SK-N-MC (cell line): ENCODE measurements at regions not wholly inside any gene's neighbourhood (a gene's known extent, or its start where the extent isn't known, plus 50 kb on each side); places are given as distances from the start of the nearest gene placed in this dataset.

Source experiments
- DNase-seq: peaks from one replicate; pipeline ENCODE4 v3.0.0-alpha.2; 2011; ENCODE audit warnings: low read depth, low spot score
- H3K27ac ChIP-seq: fragments of 200-600 bp; sonication (generic); 2 replicates; pipeline ENCODE4 v1.5.1; 2016; ENCODE audit warnings: mixed run types
- H3K36me3 ChIP-seq: fragments of 200-600 bp; sonication (generic); 2 replicates; pipeline ENCODE4 v1.6.1; 2017; ENCODE audit warnings: antibody characterized with exemption, low read length, mixed read lengths; ENCODE audit not compliant: insufficient read depth
- H3K4me3 ChIP-seq: fragments of 200-600 bp; sonication (generic); 2 replicates; pipeline ENCODE4 v1.5.1; 2016
- H3K9ac ChIP-seq: fragments of 200-600 bp; sonication (generic); 2 replicates; pipeline ENCODE4 v1.8.0; 2017; ENCODE audit warnings: mixed run types, mixed read lengths; ENCODE audit not compliant: insufficient read length
- H3K9me3 ChIP-seq: fragments of 200-600 bp; sonication (generic); 2 replicates; pipeline ENCODE4 v1.6.1; 2017; ENCODE audit warnings: low read depth, mild to moderate bottlenecking, antibody characterized with exemption, low read length, moderate library complexity, mixed read lengths
- EZH2 ChIP-seq: fragments of 200-600 bp; sonication (generic); IDR thresholded peaks from one replicate; pipeline ENCODE4 v1.6.1; 2017; ENCODE audit warnings: antibody characterized with exemption
- FOXP2 ChIP-seq: optimal IDR thresholded peaks from 2 replicates; pipeline ENCODE3; 2011; ENCODE audit warnings: mild to moderate bottlenecking, moderate library complexity; ENCODE audit not compliant: insufficient read depth; ENCODE audit errors: extremely low read length, control extremely low read depth
- POLR2AphosphoS5 ChIP-seq: IDR thresholded peaks from 2 replicates; pipeline ENCODE4 v1.6.1; 2012; ENCODE audit warnings: mild to moderate bottlenecking, low read depth, low read length, borderline replicate concordance

DNA sequence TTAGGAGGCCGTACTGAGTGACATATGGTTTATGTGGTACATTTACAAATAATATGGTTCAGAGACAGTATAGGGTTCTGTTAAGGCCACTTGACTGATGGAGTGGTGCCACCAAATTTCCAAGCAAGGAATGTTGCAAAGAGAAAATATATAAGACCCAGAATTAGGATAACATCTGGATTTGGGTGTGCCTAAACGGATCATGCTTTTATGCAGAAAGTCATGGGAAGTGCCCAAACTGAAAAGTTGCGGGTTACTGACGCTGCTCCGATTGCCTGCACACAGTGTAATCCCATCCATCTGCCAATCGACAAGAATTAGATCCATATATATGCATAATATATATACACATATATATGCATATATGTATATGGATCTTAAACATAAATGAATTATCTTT is 138.4 kb upstream of the DCN start:
- no peaks in the 10 kb centered on the region for H3K9me3 ChIP-seq
- no peak overlapping the region for H3K4me3 ChIP-seq
- no peaks in the 10 kb centered on the region for H3K36me3 ChIP-seq
- no peak overlapping the region for H3K9ac ChIP-seq
- H3K27ac ChIP-seq = no peak overlapping the region
- no peak for DNase-seq
- TF ChIP-seq EZH2 (no peak), POLR2AphosphoS5 (no peak), FOXP2 (no peak)

DNA sequence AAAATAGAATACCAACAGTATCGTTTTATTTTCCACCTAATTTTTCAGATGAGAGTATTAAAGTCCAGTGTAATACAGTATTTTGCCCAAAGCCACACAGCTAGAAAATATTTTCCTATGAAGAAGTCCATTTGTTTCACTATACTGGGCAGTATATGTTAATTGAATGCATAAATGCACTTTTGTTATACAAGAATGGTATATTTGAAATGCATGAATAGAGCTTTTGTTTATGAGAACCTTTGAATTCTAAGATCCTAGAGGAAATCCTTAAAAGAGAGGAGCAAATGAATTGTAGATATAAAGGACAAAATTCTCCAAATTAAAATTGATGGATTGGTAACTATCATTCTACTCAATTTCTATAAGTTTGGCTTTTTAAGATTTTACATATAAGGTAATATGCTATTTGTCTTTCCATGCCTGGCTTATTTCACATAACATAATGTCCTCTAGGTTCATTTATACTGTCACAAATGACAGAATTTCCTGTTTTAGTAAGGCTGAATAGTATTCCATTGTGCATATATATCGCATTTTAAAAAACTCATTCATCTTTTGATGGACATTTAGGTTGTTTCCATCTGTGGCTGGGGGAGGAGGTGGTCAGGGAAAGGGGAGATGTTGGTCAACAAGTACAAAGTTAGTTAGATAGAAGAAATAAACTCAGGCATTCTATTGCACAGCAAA is 136.6 kb upstream of the DCN start:
- H3K27ac ChIP-seq = no peak overlapping the region
- no peak for DNase-seq
- TF ChIP-seq EZH2 (no peak), POLR2AphosphoS5 (no peak), FOXP2 (no peak)

DNA sequence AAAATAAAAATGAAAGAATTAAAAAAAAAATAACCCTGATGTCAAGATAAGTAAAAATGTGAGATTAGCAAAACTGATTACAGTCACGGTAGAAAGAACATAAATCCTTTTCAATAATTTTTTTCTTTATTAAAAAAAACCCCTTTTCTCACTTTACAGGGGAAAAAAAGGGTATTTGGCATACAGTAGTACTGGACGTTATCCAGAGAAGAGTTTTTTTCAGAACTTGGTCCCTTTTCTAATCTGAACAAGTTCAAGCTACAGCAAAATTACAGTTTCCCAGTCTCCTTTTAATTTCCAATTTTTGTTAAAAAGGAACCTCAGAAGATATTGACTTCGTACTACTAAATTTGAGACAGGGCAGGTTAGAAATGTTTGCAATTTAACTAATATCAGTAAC is 134.7 kb upstream of the DCN start:
- TF ChIP-seq EZH2 (no peak), FOXP2 (no peak), POLR2AphosphoS5 (no peak)
- no peak overlapping the region for H3K4me3 ChIP-seq
- no peak for DNase-seq
- H3K36me3 ChIP-seq = no peaks in the 10 kb centered on the region
- no peaks in the 10 kb centered on the region for H3K9me3 ChIP-seq
- H3K9ac ChIP-seq = no peak overlapping the region
- H3K27ac ChIP-seq = no peak overlapping the region

More for the DNA sequence above, 136.6 kb upstream of the DCN start:
- Histone ChIP-seq H3K9ac (no peak overlapping the region), H3K36me3 (no peaks in the 10 kb centered on the region), H3K9me3 (no peaks in the 10 kb centered on the region), H3K4me3 (no peak overlapping the region)

DNA sequence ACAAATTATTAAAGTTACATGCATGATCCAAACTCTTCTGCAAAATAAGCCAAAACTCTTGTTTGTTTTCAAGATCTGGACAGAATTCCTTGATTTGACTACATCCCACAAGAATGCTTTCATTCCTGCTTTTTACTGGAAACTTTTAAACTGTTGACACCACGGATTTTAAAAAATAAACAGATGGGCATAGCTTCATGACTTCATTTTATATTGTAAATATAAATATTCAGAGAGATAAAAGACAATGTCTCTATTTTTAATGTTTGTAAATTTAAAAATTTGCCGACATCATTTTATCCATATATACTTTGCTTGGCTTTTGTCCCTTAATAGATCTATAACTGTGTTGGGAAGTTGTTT is 134.3 kb upstream of the DCN start:
- Histone ChIP-seq H3K9ac (no peak overlapping the region), H3K27ac (no peak overlapping the region), H3K4me3 (no peak overlapping the region), H3K36me3 (no peaks in the 10 kb centered on the region), H3K9me3 (no peaks in the 10 kb centered on the region)
- DNase-seq = no peak
- no peak for TF ChIP-seq POLR2AphosphoS5
- no peak for TF ChIP-seq FOXP2
- TF ChIP-seq EZH2 = no peak

DNA sequence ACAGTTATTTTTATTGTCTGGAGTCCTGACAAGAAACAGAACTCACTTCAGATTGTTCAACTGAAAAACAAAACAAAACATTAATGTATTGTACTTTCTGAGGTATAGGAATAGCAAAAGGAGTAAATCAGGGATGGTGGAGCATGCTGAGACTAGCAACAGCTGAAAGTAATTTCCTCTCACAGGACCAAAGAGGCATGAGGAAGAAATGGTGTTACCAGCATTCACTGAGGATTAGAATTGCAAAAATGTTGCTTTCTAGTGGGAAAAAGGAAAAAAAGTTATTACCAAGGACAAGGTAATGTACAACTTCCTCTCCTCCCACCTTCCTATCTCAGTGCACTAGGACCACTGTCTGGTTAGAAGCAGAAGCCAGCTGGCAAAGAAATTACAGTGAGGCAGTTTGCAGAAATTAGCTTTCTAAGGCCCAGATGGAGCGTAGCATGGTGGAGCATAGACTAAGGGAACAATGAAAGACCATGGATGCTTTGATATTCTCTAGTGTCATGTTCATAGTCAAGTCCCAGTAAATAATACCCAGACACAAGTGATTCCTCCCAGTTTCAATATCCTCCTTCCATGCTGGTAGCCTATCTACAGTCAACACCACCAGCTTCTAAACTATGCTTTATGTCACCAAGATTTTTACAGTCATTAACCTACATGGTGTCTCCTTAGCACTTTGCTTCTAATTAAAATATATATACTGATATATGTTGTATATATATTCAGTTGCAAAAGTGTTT is 133.7 kb upstream of the DCN start:
- TF ChIP-seq EZH2 (no peak), FOXP2 (no peak), POLR2AphosphoS5 (no peak)
- Histone ChIP-seq H3K36me3 (no peaks in the 10 kb centered on the region), H3K27ac (no peak overlapping the region), H3K9me3 (no peaks in the 10 kb centered on the region), H3K4me3 (no peak overlapping the region), H3K9ac (no peak overlapping the region)
- no peak for DNase-seq

DNA sequence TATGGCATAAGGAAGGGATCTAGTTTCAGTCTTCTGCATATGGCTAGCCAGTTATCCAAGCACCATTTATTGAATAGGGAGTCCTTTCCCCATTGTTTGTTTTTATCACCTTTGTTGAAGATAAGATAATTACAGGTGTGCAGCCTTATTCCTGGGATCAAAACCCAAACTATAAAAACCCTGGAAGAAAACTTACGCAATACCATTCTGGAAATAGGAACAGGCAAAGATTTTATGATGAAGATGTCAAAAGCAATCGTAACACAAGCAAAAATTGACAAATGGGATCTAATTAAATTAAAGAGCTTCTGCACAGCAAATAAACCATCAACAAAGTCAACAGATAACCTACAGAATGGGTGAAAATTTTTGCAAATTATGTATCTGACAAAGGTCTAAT is 128.5 kb upstream of the DCN start:
- Histone ChIP-seq H3K9ac (no peak overlapping the region), H3K27ac (no peak overlapping the region), H3K9me3 (no peaks in the 10 kb centered on the region), H3K36me3 (no peaks in the 10 kb centered on the region), H3K4me3 (no peak overlapping the region)
- no peak for DNase-seq
- TF ChIP-seq FOXP2 (no peak), EZH2 (no peak), POLR2AphosphoS5 (no peak)

DNA sequence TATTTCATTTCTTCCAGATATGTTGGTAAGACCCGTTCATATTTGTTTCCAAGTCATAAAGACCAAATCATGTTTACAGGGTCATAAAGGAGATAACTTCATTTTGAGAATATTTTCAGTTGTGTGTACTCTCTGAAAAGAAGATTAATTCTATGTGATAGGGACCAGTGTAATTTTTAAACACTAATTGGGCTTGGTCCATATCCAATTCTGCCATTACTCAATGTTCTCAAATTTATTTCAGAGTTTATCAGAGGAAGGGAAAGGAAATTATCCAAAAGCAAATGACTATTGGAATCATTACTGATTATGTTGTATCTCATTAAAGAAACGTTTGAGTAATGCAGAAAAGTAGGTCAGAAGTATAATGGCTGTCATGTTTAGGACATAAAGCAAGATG is 126.8 kb upstream of the DCN start:
- H3K27ac ChIP-seq = no peak overlapping the region
- TF ChIP-seq POLR2AphosphoS5 = no peak
- TF ChIP-seq FOXP2 = no peak
- no peak for TF ChIP-seq EZH2
- H3K36me3 ChIP-seq = no peaks in the 10 kb centered on the region
- no peak overlapping the region for H3K9ac ChIP-seq
- no peaks in the 10 kb centered on the region for H3K9me3 ChIP-seq
- no peak overlapping the region for H3K4me3 ChIP-seq
- no peak for DNase-seq

DNA sequence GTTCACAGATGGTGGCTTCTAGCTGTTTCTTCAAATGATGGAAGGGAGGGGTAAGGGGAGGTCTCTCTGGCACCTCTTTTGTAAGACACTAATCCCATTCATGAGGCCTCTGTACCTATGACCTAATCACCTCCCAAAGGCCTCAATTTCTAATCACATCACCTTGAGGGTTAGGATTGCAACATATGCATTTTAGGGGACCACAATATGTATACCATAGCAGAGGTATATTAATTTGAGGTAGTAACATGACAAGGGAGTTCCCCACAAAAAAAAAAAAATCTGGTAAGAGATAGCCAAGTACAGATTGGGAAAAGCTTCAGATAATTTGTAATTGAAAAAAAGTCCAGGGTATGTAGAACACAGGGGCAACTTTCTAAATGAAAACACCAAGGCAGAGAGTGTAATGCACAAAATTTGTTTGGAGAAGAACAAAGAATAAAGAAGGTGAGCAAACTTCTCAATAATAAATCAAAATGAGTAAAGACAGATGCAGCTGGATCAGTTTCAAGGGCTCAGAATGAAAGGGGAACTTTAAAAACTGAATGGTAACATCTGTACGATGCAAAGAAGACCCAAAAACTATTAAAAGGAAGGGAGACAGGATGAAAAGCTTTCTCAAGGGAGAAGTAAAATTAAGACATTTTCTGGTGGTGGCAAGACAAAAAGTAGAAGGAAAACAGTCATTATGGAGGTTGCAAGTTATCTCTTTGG is 125.5 kb upstream of the DCN start:
- Histone ChIP-seq H3K27ac (no peak overlapping the region), H3K4me3 (no peak overlapping the region), H3K9ac (no peak overlapping the region), H3K9me3 (no peaks in the 10 kb centered on the region), H3K36me3 (no peaks in the 10 kb centered on the region)
- TF ChIP-seq EZH2 = no peak
- TF ChIP-seq FOXP2 = no peak
- no peak for TF ChIP-seq POLR2AphosphoS5
- no peak for DNase-seq

DNA sequence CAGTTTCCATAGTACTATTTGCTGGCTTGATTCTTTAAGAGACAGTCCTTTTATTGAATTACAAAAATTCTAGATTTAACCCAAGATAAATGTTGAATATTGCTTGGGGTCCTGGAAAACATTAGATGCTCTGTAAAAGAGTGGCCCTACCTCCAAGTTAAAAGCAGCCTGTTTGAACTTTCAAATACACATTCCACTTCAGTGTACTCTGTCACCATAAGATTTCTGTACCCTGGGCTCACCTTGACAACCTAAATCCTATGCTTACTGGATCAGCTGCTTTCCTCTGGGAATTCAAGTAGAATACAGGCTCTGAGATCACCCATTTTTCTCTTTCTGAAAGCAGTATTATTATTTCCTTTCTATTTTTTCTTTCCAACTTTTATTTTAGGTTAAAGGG is 107.7 kb upstream of the DCN start:
- Histone ChIP-seq H3K4me3 (no peak overlapping the region; the same call in 1 of the 2 replicates), H3K36me3 (no peaks in the 10 kb centered on the region), H3K9ac (peak overlapping the region; percentile 42), H3K9me3 (no peaks in the 10 kb centered on the region), H3K27ac (peak overlapping the region; percentile 82)
- TF ChIP-seq FOXP2 (no peak), EZH2 (no peak), POLR2AphosphoS5 (no peak)
- DNase-seq = no peak
